HL-60/S4 (cell line): ENCODE measurements at regions not wholly inside any gene's neighbourhood (a gene's known extent, or its start where the extent isn't known, plus 50 kb on each side); places are given as distances from the start of the nearest gene placed in this dataset.

Experiments
- in situ Hi-C: fragments of 300-500 bp; cut with MboI; formaldehyde crosslinking; loops from 2 replicates; pipeline ENCODE4 v1.14.3; 2022; ENCODE audit warnings: low sequenced_read_pairs

DNA sequence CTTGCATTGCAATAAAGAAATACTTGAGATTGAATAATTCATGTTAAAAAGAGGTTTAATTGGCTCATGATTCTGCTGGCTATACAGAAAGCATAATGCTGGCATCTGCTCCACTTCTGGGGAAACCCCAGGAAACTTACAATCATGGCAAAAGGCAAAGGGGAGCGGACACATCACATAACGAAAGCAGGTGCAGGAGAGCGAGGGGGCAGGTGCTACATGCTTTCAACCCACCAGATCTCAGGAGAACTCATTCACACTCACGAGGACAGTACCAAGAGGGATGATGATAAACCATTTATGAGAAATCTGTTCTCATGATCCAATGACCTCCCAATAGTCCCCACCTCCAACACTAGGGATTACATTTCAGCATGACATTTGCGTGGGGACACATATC, 172.6 kb downstream of the RASSF9 start:
- in situ Hi-C loops = no loop called here

DNA sequence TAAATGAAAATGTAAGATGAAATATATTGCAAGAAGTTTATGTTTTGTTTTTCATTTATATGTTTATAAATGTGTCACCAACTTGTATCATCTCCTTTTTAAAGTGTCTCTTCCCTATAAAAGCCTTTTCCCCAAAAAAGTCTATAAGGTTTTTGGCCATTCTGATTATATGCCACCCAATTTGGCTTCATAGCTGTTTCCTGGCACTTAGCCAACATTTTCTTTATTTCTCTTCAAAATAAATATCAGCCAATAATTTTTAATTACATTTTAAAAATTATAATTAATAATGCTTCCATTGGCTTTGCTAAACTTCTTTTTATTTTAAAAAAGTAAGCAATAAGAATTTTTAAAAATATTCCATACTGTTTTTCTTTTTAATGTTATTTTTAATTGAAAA, 171.8 kb downstream of the RASSF9 start:
- in situ Hi-C loops = no loop called here

DNA sequence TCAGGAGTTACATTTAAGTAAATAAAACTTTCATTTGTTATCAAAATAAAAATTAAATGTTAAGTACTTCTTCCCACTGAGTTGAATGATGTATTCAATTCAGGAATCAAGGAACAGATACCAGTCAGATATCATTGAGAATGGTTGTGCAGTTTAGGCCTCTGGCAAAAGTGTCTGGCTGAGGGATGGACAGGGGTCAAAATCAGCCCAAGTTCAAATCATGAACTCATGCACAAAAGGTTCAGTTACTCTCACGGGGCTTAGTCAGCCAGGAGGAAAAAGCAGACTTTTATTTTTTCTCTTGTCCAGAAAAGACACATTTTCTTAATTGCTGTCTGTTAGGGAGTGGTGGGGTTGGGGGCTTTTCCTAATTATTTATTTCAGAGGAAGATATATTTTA, 166.3 kb downstream of the RASSF9 start:
- in situ Hi-C loops = no loop called here

DNA sequence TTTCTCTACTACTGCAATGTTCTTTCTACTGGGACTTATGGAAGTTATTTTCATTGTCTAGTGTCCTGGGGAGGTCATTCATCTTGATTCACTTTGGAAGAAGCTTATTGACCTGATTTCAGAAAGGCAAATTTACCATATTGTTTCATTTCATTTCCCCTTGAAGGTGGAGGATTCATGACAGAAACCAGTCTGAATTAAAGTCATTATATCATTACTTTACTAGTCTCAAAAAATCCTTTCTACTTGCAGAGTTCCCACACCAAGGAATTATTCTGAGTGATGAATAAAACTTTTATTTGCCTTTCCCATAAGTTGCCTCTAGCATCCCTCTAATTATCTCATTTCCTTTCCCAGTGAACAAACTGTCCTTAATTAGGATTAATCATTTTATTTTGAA, 163.8 kb downstream of the RASSF9 start:
- in situ Hi-C loops = no loop called here

DNA sequence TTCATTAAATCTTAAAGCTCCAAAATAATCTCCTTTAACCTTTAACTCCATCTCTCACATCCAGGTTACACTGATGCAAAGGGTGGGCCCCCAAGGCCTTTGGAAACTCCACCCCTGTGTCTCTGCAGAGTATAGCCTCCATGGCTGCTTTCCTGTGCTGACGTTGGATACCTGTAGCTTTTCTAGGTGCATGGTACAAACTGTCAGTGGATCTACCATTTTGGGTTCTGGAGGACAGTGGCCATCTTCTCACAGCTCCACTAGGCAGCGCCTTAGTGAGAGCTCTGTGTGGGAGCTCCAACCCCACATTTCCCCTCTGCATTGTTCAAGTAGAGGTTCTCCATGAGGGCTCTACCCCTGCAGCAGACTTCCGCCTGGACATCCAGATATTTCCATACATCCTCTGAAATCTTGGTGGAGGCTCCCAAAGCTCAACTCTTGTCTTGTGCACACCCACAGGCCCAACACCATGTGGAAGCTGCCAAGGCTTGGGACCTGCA, 162.2 kb downstream of the RASSF9 start:
- in situ Hi-C loops = no loop called here

DNA sequence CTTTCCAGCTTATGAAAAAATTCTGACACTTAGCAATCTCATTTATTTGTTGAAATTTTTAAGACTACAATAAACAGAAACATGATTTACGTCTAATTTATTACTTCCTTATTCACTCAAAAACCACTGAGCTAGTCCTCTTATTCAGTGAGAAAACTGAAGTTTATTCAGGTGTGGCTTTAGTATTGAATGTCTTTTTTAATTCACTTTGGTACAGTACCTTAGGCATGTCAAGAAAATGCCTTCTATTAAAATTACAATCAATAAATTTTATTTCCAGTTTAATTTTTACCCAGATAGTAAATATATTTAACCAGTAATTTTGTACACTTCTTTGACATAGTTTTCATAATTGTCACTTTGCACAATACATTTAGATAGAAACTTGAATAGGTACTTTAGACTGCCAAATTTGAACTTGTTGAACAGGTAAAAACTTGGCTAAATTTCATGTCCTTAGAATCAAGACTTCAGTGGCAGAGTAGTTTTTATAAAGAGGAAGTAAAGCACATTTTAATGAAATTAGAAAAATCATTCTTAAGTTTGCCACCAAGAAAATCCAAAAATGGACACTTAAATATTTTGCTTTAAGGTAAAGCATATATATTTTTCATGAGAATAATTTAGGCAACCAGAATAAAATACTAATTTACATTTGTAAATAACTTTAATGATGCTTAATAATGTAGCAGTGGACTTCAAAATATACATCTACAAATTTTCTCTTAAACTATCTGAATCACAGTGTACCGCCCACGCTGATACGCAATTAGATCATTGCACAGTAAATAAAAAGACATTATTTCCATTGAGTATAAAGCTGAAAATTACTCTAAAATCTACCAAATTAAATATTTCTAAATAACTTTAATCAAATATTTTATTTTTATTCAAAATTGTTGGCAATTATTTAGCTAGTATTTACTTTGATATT, 159.1 kb downstream of the RASSF9 start:
- in situ Hi-C loops = no loop called here

DNA sequence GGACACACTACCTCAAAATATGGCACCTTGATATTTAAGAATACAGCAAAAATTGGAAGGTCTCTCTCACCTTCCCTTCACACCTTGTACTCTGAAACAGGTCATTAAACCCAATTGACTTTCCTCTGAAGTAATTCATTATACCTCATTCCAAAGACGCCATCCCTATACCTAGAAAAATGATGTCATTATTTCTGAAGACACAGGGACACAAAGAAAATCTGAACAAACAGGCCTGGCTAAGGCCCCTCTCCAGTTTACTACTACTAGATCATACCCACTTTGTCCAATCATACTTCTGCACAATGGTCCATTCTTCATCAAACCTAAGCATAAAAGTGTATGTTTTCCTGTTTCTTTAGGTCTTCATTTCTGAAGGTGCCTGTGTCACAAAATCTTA, 156.9 kb downstream of the RASSF9 start:
- in situ Hi-C loops = no loop called here

DNA sequence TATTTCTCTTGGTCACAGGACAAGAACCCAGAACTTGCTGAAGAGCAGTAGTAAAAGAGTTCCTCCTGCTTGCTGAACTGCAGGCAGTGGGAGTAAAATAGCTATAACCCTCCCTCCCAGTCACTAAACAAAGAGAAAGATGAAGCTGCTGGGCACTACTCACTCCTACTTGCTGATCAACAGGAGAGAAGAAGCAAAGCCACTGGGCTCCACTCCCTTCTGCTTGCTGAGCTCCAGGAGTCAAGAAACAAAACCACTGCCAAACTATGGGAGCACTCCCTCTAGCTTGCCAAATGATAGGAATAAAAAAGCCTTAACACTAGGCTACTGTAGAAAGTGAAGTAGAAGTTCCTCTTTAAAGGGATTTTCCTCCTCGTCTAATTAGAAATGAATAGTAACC, 155.3 kb downstream of the RASSF9 start:
- in situ Hi-C loops = no loop called here

DNA sequence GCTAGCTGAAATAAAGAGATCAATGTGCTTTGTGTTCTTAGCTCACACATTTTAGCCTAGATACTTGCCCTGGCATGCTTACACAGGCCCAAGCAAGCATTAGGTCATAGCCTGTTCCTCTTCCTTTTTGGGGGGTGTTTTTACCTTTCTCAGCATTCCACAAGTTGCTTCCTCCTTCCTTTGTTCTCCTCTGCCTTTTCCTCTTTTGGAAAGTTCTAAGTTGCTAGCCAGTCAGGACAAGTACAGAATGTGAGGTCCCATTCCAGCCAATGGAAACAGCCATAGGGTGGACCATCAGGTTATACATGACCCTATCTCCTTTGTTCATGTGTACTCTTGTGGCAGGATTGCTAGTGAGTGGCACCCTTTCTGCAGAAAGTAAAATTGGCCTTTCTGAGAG, 154.9 kb downstream of the RASSF9 start:
- in situ Hi-C loops = no loop called here

DNA sequence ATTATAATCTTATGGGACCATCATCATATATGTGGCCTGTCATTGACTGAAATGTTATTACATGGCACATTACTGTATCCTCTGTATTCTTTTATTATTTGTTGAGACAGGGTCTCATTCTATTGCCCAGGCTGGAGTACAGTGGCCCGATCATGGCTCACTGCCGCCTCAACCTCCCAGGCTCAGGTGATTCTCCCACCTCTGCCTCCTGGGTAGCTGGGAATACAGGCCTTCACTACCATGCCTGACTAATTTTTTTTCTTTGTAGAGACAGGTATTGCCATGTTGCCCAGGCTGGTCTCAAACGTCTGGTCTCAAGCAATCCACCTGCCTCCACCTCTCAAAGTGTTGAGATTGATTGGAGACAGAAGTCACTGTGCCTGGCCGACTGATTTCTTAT, 153.2 kb downstream of the RASSF9 start:
- in situ Hi-C loops = no loop called here

DNA sequence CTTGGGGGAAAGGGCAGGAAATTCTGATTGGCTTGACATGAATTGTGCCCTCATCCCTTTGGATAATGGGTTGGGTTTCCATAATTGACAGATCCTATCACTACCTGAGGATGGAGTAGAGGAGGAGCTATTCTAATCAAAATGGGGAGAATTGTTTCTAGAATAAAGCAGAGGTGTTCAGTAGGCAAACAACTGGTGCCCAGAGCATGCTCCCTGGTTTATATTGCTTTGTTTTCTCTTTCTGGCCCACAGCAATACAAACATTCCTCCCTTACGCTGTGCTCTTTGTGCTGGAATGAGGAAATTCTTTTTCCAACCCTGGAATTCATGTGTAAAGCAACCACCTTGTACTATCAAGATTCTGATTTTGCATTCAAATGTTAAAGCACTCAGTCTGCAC, 147.4 kb downstream of the RASSF9 start:
- in situ Hi-C loops = no loop called here

DNA sequence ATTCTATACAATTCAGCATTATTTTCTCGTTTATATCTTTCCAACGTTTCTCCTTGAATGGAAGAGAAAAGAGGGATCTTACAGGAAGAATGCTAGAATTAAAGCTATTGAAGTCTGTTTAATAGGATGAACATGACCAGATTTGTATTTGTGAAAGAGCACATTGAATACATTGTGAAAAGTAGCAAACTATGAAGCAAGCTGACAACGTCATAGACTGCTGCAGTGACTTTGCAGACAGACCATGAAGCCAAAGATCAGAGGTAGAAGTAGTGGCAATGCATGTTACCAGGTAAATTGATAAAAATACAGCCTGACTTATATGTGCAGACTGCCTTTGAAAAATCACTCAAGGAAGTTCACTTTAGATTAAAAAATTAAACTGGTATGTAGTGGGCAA, 146.1 kb downstream of the RASSF9 start:
- in situ Hi-C loops = no loop called here

DNA sequence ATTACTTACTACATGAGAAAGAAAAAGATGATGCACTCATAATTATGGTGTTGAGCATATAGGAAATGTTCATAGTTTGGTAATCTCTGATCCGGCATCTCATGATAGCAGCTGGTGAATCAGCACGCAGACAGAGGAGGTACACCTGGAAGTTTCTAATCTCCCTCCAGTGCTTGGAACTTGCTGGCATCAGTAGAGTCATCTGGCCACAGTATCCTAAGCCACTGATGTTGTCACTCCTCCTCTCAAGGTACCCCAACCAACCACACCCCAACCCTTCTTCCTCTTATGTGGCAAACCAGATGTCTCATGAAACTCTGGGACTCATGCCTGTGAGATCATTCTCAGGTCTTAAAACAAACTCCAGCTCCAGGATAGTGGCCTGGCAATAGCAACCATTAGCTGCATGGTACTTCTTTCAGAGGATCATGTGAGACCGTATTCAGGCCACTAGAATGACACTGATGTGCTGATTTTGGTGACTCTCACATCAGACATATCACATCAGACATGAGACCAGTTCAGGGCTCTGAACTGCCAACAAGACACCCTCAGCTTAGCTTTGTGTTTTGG, 143.0 kb downstream of the RASSF9 start:
- in situ Hi-C loops = no loop called here

DNA sequence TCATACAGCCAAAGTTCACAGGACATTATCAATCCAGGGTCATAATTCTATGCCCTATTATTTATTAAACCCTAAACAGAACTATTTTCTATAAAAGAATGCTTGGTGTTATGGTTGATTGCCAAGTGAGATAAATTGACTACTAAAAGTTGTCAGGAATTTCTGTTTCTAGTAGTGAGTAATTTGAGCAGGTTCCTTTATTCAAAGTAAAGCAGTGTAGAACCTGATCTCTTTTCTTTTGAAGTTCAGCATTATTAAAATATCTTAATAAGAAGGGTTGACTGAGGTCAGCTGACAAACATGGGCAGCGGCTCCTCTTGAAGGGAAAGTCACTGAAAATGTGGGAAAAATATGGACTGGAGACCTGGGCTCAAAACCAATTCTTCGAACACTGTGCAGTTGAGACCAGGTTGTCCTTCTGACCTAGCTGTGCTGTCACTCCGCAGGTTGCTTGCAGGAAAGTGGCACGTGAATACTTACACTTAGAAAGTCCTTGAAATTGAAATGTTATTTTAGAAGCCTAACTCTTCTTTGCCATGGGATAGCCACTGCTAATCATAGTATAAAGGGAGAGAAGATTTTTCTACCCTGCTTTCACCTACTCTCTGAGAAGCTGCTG, 141.0 kb downstream of the RASSF9 start:
- in situ Hi-C loops = no loop called here

DNA sequence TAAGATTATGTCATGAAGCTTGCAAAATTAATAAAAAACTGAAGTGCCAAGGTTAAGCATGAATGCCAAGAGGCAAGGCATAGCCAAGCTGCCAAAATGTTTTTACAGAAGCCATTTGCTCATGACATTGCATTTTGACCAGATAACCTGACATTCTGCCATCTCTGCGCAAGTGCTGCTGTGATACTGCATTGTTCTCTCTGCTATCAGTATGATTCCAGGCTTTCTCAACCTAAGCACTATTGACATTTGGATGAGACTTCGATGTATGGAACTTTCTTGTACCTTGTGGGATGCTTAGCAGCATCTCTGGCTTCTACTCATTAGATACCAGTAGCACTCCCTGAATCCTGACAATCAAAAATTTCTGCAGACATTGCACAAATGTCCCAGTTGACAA, 139.2 kb downstream of the RASSF9 start:
- in situ Hi-C loops = no loop called here

DNA sequence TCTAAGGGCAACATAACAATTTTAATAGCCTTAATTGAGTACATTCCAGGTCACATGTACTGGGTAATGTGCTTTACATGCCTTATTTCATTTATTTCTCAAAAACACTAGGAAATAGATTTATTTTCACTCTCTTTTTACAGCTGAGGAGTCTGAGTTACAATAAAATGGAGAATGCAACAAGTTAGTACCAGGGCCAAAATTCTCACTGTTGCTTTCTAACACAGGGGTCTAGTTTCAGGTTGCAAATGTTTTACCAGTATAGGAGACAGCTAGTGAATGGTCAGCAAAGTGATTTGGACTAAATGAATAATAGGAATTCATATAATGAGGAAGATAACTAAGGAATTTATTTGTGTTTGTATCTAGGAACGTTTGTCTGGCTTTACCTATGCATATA, 137.3 kb downstream of the RASSF9 start:
- in situ Hi-C loops = no loop called here

DNA sequence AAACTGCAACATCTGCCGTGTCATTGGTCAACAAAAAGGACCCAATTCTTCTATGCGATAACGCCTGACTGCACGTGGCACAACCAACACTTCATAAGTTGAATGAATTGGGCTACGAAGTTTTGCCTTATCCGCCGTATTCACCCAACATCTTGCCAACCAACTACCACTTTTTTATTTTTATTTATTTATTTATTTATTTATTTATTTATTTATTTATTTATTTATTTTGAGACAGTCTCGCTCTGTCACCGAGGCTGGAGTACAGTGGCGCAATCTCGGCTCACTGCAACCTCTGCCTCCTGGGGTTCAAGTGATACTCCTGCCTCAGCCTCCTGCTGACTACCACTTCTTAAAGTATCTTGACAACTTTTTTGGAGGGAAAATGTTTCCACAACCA, 127.4 kb downstream of the RASSF9 start:
- in situ Hi-C loops = no loop called here

DNA sequence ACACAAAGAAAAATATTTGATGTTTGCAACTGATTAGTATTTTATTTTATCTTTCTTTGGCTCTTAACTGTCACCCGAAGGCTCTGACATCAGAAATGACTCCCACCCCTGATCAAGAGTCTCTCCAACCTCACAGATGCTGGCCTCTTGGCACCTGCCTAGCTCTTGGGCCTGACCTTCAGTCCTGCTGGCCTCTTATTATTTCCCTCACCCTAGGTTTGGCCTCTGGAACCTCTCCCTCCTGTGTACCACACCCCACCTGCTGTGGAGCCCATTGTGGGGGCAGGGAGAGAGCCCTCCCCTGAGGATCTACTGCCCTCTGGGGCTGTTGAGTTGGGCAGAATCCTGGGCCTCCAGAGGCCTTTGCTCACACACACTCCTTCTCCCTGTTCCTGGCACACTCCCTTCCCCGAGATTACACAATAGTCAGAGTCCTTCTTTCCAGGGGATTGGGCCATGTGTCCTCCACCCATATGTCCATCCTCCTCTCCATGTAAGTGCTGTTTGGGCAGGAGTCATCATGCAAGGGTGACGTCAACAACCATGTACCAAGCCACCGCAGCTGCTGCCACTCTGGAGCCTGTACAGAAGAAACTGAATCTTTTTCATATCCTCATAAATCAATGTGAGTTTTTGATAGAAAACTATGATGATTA, 124.3 kb downstream of the RASSF9 start:
- in situ Hi-C loops = no loop called here

DNA sequence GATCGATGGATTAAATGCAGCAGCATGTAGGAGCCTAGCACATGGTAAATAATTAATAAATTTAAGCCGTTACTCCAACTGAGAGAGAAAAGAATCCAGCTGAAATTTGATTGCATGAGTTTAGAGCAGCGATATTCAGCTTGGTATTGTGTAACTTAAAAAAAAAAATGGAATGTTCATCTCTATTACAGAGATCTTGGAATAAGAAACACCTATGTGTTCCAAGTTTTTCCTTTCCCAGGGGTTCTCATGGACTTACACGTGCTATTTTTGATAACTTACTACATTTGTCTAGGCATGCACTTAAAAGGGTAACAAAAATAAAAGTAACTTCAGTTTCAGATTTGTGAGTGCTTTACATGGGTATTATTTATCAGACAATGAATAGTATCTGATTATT, 122.8 kb downstream of the RASSF9 start:
- in situ Hi-C loops = no loop called here

DNA sequence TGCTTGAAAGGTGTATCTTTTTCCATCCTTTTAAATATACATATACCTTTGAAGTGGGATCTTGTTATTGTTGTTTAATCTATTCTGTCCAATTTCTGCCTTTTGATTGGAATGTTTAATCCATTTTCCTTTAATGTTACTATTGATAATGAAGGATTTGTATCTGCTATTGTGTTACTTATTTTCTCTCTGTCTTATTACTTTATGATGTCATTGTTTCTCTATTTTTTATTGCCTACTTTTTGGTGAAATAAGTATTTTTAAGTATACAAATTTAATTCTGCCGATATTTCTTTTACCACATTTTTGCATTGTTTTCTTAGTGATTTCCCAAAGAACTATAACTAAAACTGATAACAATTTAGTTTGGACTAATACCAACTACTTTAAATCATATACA, 121.8 kb downstream of the RASSF9 start:
- in situ Hi-C loops = no loop called here

DNA sequence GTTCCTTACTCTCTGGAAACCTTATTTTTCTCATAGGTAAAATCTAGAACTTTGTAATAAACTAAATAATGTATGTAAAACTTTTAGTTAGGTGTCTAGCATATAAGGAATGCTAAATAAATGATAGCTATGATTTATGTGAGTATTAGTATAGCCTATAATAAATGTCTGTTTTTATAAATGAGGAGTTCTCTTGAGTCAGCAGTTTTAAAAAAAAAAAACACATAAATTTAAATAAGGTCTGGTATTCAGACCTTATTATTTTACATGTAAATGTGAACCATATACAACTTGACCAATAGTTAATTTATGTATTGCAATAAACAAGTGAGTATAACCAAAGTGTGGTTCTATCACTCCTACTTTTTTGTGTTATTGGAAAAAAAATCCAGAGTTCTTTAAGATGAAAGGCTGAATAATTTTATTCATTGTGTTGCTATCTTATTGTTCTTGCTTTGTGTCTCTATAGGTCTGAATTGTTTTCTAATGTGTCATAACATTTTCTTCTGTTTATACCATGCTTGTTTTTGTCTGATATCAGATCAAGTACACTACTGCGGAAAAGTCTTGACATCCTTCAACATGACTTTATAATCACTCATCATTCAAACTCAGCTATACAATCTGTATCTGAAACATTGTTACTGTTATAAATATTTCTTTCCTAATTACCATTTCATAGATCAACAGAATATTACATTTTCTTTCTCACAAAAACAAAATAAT, 115.7 kb downstream of the RASSF9 start:
- in situ Hi-C loops = no loop called here
